Glutamatergic neuron (in vitro differentiated cells): ENCODE measurements at regions not wholly inside any gene's neighbourhood (a gene's known extent, or its start where the extent isn't known, plus 50 kb on each side); places are given as distances from the start of the nearest gene placed in this dataset.

Experiments
- DNase-seq: peaks from one replicate; pipeline ENCODE4 v3.0.0; 2022
- H3K27ac Mint-ChIP-seq: one replicate; pipeline ENCODE4 v1.8.0; 2020; ENCODE audit warnings: mild to moderate bottlenecking, mixed read lengths, inconsistent platforms; ENCODE audit not compliant: unreplicated experiment
- H3K27me3 Mint-ChIP-seq: one replicate; pipeline ENCODE4 v1.8.0; 2020; ENCODE audit warnings: mild to moderate bottlenecking, moderate library complexity, mixed read lengths, inconsistent platforms; ENCODE audit not compliant: unreplicated experiment
- H3K36me3 Mint-ChIP-seq: one replicate; pipeline ENCODE4 v1.8.0; 2020; ENCODE audit warnings: mild to moderate bottlenecking, mixed read lengths, inconsistent platforms; ENCODE audit not compliant: unreplicated experiment
- H3K4me1 Mint-ChIP-seq: one replicate; pipeline ENCODE4 v1.8.0; 2020; ENCODE audit warnings: mild to moderate bottlenecking, low read depth, mixed read lengths, inconsistent platforms; ENCODE audit not compliant: unreplicated experiment
- H3K4me3 Mint-ChIP-seq: one replicate; pipeline ENCODE4 v1.8.0; 2020; ENCODE audit warnings: mild to moderate bottlenecking, mixed read lengths, inconsistent platforms; ENCODE audit not compliant: unreplicated experiment
- H3K9me3 Mint-ChIP-seq: one replicate; pipeline ENCODE4 v1.8.0; 2020; ENCODE audit warnings: mild to moderate bottlenecking, moderate library complexity, mixed read lengths, inconsistent platforms; ENCODE audit not compliant: unreplicated experiment
- TF ChIP-seq, protein P1 (sequence below): fragments of 200-600 bp; sonication (generic); IDR thresholded peaks from one replicate; pipeline ENCODE4 v1.5.0; 2021; ENCODE audit not compliant: partially characterized antibody, unreplicated experiment

DNA sequence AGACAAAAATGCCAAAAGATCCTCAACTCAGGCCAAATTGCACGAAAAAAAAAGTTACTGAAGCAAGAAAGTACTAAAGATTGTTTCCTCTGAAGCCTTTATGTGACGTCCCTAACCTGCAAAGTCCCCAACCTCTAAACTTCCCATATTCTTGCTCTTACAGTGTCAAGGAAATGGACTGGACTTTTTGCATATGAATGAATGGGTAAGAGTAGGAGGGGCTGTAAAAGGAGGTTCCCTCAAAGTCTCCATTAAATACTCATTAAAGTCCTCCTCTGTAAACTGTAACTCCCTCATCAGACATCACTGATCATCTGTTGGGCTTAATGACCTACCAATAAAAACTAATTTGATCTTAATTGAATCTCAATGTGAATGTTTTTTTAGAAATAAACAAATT, 164.8 kb upstream of the STEAP1 start:
- H3K9me3 Mint-ChIP-seq = no peaks in the 10 kb centered on the region

DNA sequence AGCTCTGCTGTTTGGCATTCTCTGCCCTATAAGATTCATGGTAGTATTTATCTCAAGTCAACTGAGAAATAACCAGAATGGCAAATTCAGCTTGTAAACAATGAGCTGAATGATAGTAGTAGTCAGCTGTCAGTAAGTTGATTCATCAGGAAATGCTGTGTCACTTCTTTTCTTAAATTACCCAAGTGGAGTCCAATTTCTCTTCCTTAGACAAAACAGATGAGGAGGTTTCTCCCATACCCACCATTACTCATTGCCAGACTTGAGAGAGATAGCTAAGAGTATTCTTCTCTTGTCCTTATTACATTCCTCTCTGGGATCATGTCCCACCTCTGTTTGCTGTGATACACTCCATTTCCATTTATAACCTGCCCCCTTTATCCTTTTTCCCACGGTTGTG, 159.8 kb upstream of the STEAP1 start:
- Mint-ChIP-seq H3K4me1 (no peaks in the 10 kb centered on the region), H3K4me3 (no peak overlapping the region), H3K9me3 (no peaks in the 10 kb centered on the region), H3K27ac (no peak overlapping the region), H3K27me3 (no peaks in the 10 kb centered on the region), H3K36me3 (no peaks in the 10 kb centered on the region)
- TF ChIP-seq, protein P1, sequence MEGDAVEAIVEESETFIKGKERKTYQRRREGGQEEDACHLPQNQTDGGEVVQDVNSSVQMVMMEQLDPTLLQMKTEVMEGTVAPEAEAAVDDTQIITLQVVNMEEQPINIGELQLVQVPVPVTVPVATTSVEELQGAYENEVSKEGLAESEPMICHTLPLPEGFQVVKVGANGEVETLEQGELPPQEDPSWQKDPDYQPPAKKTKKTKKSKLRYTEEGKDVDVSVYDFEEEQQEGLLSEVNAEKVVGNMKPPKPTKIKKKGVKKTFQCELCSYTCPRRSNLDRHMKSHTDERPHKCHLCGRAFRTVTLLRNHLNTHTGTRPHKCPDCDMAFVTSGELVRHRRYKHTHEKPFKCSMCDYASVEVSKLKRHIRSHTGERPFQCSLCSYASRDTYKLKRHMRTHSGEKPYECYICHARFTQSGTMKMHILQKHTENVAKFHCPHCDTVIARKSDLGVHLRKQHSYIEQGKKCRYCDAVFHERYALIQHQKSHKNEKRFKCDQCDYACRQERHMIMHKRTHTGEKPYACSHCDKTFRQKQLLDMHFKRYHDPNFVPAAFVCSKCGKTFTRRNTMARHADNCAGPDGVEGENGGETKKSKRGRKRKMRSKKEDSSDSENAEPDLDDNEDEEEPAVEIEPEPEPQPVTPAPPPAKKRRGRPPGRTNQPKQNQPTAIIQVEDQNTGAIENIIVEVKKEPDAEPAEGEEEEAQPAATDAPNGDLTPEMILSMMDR = no peak
- no peak for DNase-seq

More for the DNA sequence above, 164.8 kb upstream of the STEAP1 start:
- no peaks in the 10 kb centered on the region for H3K4me1 Mint-ChIP-seq
- DNase-seq = no peak
- TF ChIP-seq, protein P1 = no peak
- H3K27ac Mint-ChIP-seq = no peak overlapping the region
- H3K4me3 Mint-ChIP-seq = no peak overlapping the region
- H3K36me3 Mint-ChIP-seq = no peaks in the 10 kb centered on the region
- H3K27me3 Mint-ChIP-seq = no peaks in the 10 kb centered on the region

DNA sequence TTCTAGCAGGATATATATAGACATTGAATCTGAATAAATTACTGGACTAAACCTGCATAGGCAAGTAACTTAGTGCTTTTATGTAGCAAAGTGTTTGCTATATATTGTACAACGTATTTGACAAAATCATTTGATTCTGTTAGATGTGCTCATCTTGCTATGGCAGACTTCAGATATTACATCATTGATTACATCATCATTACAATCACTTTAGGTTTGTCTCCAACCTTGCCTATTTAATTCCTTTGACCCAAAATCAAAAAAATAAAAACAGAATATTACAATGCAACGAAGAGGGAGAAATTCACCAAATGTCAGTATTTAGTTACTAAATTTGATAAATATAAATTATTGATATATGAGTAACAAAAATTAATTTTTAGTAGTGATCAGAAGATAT, 155.7 kb upstream of the STEAP1 start:
- TF ChIP-seq, protein P1 = no peak
- no peak overlapping the region for H3K27ac Mint-ChIP-seq

DNA sequence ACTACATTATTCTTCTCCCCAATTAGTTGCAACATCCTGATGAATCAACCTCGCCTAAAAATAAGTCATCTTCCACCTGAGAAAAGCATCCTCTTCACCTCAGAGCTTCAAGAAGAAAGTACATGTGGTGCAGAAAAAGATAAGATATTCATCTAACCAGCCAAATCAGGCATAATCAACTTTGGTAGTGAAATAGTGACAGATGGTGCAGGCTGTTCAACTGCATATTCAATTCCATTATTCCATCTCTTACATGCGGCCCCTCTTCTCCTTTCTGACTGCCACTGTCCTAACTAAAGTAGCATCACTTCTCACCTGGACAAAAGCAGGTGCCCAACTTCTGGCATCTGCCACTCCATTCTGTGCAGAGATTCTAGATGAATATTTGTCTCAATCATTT, 148.4 kb upstream of the STEAP1 start:
- Mint-ChIP-seq H3K27me3 (no peaks in the 10 kb centered on the region), H3K4me3 (no peak overlapping the region)
- TF ChIP-seq, protein P1 = no peak

More for the DNA sequence above, 155.7 kb upstream of the STEAP1 start:
- H3K9me3 Mint-ChIP-seq = no peaks in the 10 kb centered on the region
- H3K27me3 Mint-ChIP-seq = no peaks in the 10 kb centered on the region
- no peak for DNase-seq
- H3K36me3 Mint-ChIP-seq = no peaks in the 10 kb centered on the region
- H3K4me3 Mint-ChIP-seq = no peak overlapping the region
- no peaks in the 10 kb centered on the region for H3K4me1 Mint-ChIP-seq

DNA sequence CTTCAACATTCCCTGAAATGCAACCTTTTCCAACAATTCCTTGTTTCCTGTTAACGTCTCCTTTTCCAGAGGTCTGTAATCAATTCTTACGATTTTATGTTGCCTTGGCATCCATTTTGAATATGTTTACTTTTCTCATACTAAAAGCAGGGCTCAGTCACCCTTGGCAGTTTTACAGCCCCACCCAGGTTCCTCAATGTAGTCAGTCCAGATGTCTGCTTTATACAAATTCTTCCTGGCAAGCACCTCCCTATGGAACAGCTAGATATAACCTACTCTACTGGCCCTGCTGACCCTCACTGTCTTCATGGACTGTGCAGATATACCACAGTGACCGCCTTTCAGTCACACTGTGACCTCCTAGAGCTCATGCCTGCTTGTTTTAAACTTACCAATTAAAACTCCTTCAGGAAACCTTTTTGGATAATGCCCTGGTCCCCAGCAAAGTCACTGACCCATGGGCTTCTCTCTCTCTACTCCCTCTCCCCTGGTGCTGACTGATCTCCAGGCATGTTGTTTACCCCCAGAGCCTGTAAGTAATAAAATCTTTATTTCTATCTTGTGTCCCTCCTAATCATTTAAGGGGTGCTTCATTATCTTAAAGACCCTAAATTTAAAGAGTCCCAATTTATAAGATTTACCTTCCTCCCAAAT, 147.1 kb upstream of the STEAP1 start:
- no peak overlapping the region for H3K27ac Mint-ChIP-seq
- no peak for DNase-seq
- peaks cover 1% of the 10 kb centered on the region for H3K9me3 Mint-ChIP-seq
- H3K27me3 Mint-ChIP-seq = no peaks in the 10 kb centered on the region
- no peaks in the 10 kb centered on the region for H3K4me1 Mint-ChIP-seq
- no peaks in the 10 kb centered on the region for H3K36me3 Mint-ChIP-seq
- TF ChIP-seq, protein P1 = no peak
- H3K4me3 Mint-ChIP-seq = no peak overlapping the region

More for the DNA sequence above, 148.4 kb upstream of the STEAP1 start:
- H3K9me3 Mint-ChIP-seq = peaks cover 1% of the 10 kb centered on the region
- H3K27ac Mint-ChIP-seq = no peak overlapping the region
- H3K36me3 Mint-ChIP-seq = no peaks in the 10 kb centered on the region
- H3K4me1 Mint-ChIP-seq = no peaks in the 10 kb centered on the region
- no peak for DNase-seq
